ENCODE measurements at regions not wholly inside any gene's neighbourhood (a gene's known extent, or its start where the extent isn't known, plus 50 kb on each side); places are given as distances from the start of the nearest gene placed in this dataset.

DNA sequence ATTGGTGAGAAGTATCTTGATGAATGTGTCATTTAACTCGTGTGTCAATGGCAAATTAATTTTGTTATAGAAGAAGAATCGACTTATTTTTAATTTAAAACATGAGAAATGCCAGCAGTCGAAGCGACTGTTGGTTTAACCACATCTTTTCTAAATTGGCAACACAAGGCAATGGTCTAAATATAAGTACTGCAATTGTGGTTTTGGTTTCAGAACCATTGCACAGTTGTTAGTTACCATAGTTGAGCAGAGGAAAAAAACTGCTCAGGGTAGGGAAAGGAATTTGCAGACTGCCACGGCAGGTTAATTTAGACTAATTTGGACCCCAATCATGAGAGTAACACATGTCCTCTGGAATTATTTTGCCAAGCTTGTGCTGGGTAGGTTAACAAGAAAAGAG lies 185.6 kb upstream of the RUNX1 start:
- TF ChIP-seq, protein P1, sequence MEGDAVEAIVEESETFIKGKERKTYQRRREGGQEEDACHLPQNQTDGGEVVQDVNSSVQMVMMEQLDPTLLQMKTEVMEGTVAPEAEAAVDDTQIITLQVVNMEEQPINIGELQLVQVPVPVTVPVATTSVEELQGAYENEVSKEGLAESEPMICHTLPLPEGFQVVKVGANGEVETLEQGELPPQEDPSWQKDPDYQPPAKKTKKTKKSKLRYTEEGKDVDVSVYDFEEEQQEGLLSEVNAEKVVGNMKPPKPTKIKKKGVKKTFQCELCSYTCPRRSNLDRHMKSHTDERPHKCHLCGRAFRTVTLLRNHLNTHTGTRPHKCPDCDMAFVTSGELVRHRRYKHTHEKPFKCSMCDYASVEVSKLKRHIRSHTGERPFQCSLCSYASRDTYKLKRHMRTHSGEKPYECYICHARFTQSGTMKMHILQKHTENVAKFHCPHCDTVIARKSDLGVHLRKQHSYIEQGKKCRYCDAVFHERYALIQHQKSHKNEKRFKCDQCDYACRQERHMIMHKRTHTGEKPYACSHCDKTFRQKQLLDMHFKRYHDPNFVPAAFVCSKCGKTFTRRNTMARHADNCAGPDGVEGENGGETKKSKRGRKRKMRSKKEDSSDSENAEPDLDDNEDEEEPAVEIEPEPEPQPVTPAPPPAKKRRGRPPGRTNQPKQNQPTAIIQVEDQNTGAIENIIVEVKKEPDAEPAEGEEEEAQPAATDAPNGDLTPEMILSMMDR (conservative IDR thresholded peaks at IDR 0.05; ENCODE audit: low read length), result no peak
- H3K4me3 ChIP-seq (ENCODE audit: low read length), result no peak overlapping the region
- DNase-seq (ENCODE audit: low read depth), result peak; percentile 80

DNA sequence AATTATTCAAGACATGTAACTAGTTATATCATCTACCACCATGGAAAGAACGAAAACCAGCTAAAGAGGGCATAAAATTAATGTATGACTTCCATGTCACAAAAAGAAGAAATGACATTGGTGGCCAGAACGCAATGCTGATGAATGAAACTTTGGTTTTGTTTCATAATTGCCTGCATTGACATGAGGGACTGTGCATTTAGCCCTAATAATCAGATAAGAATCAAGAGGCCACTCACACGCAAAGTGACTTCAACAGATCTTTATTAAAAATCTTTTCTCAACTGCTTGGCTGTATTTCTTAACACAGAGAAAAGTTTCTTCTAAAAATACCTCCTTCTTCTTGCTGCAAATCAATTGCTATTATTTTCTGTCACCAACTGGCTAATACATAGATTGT lies 184.7 kb upstream of the RUNX1 start:
- no peak for DNase-seq (ENCODE audit: low read depth)
- TF ChIP-seq, protein P1 (conservative IDR thresholded peaks at IDR 0.05; ENCODE audit: low read length), result no peak
- H3K4me3 ChIP-seq (ENCODE audit: low read length), result no peak overlapping the region

DNA sequence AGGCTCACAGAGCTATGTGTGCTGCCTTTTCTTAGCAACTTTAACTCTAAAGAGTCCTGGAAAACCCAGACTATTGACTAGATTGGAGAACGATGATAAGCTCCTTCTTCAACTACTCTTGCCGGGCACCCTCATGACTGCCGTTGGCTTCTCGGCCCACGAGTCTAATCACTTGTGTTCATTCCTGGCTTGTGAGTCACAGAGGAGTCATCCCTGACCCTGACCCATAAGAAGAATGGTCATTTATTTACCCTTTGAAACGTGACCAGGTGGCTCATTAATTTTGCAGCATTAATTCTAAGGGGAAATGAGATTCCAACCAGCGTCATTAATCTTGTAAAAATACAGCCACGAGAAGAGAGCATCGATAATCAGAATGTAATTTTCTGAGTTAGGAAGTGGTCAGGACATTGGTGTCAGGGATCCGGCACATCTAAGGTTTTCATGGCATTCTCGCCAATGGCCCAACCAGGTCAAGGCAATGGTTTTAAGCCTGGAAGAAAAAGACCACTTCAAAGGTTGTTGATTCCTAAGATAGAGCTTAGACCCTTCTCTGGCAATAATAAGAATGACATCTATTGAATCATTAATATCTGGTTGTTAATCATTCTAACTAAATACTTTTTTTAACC lies 183.6 kb upstream of the RUNX1 start:
- peak; percentile 36 for DNase-seq (ENCODE audit: low read depth)
- H3K4me3 ChIP-seq (ENCODE audit: low read length), result no peak overlapping the region
- TF ChIP-seq, protein P1 (conservative IDR thresholded peaks at IDR 0.05; ENCODE audit: low read length), result no peak

DNA sequence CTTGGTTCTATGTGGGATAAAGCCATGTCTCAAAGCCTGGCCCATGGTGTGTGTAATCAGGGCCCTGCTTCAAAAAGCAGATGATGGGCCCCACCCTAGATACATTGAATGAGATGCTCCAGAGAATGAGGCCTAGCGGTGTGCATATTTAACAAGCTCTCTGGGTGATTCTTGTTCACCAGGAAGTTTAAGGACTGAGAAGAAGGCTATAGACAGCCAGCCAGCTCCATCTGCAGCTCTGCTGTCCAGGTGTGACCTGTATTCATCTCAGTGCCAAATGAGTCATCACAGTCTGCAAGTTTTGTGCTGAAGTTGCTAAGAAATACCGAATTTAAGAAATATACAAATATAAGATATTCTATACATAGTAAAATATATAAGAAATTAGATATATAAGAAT lies 182.0 kb upstream of the RUNX1 start:
- DNase-seq (ENCODE audit: low read depth), result no peak
- TF ChIP-seq, protein P1 (conservative IDR thresholded peaks at IDR 0.05; ENCODE audit: low read length), result no peak
- no peak overlapping the region for H3K4me3 ChIP-seq (ENCODE audit: low read length)

DNA sequence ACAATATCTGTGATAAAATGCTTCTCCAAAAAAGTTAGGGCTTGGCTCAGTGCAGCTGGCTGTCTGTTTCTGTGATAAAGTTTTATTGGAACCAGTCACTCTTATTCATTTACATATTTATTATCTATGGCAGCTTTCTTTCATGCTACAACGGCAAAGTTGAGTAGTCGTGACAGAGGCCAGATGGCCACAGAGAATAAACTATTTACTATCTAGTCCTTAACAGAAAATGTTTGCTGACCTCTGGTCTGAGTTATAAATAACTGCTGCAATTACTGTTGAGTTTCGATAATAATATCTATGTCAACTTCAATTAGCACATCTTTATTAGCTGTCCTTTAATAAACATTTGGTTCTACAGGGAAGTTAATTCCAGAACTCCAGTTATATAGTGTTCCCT lies 180.2 kb upstream of the RUNX1 start:
- TF ChIP-seq, protein P1 (conservative IDR thresholded peaks at IDR 0.05; ENCODE audit: low read length), result no peak
- H3K4me3 ChIP-seq (ENCODE audit: low read length), result no peak overlapping the region
- DNase-seq (ENCODE audit: low read depth), result no peak

DNA sequence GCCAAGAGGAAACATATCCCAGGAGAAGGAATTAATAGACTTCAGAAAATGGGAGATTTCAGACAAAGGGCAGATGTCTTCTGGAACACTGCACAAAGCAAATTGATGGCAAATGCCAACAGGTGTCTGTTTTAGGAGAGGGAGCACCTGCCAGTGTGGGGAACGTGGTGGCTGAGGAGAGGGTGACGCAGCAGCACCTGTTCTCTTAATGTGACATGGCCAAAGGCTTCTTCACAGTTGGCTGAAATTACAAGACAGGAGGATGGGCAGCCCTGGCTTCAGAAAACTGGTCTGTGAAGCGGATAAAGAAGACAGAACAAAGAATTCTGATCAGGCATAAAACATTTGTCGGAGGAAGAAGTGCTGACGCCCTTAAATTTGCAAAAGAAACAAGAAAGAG lies 178.7 kb upstream of the RUNX1 start:
- no peak for DNase-seq (ENCODE audit: low read depth)
- no peak overlapping the region for H3K4me3 ChIP-seq (ENCODE audit: low read length)
- TF ChIP-seq, protein P1 (conservative IDR thresholded peaks at IDR 0.05; ENCODE audit: low read length), result no peak

DNA sequence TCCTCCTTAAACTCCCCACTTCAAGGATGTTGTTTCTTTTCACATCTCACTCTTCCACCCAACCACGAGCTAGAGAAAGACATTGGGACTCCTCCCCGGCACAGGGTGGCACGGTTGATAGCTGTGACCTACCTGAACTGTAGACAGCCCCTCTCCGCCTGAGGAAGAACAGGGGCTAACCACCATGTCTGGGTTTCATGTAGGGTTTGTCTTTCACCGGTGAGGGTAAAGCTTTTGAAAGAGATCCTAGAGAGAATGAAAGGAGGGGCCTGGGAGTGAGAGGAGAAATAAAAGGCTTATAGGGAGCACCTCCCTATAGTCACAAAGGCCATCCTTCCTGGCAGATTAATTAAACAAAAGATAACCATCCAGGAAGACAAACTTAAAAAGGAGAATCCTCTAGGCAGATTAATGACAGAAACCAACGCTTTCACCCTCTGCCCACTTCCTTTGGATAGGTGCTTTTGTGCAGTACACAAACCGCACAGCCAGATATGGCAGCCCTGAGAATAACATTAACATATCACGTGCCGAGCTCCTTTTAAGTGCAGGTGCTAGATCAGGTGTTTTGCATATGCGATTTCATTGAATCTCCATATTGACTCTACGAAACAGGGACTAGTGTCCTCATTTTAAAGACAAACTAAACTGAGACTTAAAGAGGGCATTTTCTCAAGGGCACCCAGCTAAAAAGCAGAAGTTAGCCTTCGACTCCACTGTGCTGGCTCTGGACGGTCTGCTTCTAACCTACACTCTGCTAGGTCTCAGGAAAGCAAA lies 178.1 kb upstream of the RUNX1 start:
- TF ChIP-seq, protein P1 (conservative IDR thresholded peaks at IDR 0.05; ENCODE audit: low read length), result no peak
- DNase-seq (ENCODE audit: low read depth), result no peak
- no peak overlapping the region for H3K4me3 ChIP-seq (ENCODE audit: low read length)
